Tibial artery (tissue), 4 donors: ENCODE measurements at regions not wholly inside any gene's neighbourhood (a gene's known extent, or its start where the extent isn't known, plus 50 kb on each side); places are given as distances from the start of the nearest gene placed in this dataset.

ENCODE experiments used
- DNase-seq, 2 donors: peaks; one replicate each; pipeline ENCODE4 v3.0.0-alpha.2; 2019
- H3K27ac ChIP-seq, 2 donors: fragments of 200-600 bp; sonication (generic) in 1 of 2; 1 replicate in 1 of 2; 2 replicates in 1 of 2; pipeline ENCODE4 v1.5.1; 2018 to 2019; ENCODE audit warnings: mild to moderate bottlenecking in 1 of 2
- H3K27me3 ChIP-seq, 2 donors: fragments of 200-600 bp; sonication (generic) in 1 of 2; one replicate each; pipeline versions ENCODE4 v1.5.1 to v1.6.0; 2016 to 2019
- H3K36me3 ChIP-seq, 3 donors: fragments of 200-600 bp; sonication (generic) in 2 of 3; one replicate each; pipeline ENCODE4 v1.5.1; 2016 to 2019; ENCODE audit warnings: mild to moderate bottlenecking in 2 of 3
- H3K4me1 ChIP-seq, 4 donors: fragments of 200-600 bp; sonication (generic) in 2 of 4; 1 replicate in 3 of 4; 2 replicates in 1 of 4; pipeline ENCODE4 v1.5.1; 2016 to 2019
- H3K4me3 ChIP-seq, 2 donors: fragments of 200-600 bp; sonication (generic) in 1 of 2; 1 replicate in 1 of 2; 2 replicates in 1 of 2; pipeline ENCODE4 v1.5.1; 2018 to 2019; ENCODE audit warnings: mild to moderate bottlenecking in 2 of 2
- H3K9me3 ChIP-seq, 3 donors: fragments of 200-600 bp; sonication (generic) in 1 of 3; one replicate each; pipeline ENCODE4 v1.5.1; 2016 to 2019
- CTCF ChIP-seq, 2 experiments: fragments of 200-600 bp in 1 of 2; fragments of 450-650 bp in 1 of 2; IDR thresholded peaks; one replicate each; pipeline ENCODE4 v1.5.1; 2017 to 2019; ENCODE audit warnings: antibody characterized with exemption in 2 of 2, mild to moderate bottlenecking in 1 of 2, moderate library complexity in 1 of 2
- intact Hi-C: fragments of 100-400 bp; cut with DNase I; formaldehyde crosslinking; loops from one replicate; pipeline ENCODE4 v1.15.0; 2023; ENCODE audit warnings: low total_unique reads

- intact Hi-C loops, result no loop called here
- Histone ChIP-seq H3K36me3 (no peaks in the 10 kb centered on the region), H3K9me3 (peaks cover 0 to 6% (median 0%) of the 10 kb centered on the region in 3 donors), H3K27me3 (peaks cover 0 to 8% of the 10 kb centered on the region in 2 donors), H3K27ac (no peak overlapping the region), H3K4me1 (no peaks in the 10 kb centered on the region), H3K4me3 (no peak overlapping the region)
- DNase-seq, result no peak
- no peak for TF ChIP-seq CTCF (IDR thresholded peaks at IDR 0.05)
Observed at GRCh38 chr11:120037111-120037510, 100.8 kb downstream of the TRIM29 start.

- DNase-seq, result no peak
- peaks cover 0 to 7% of the 10 kb centered on the region in 2 donors for H3K27me3 ChIP-seq
- H3K4me1 ChIP-seq, result no peaks in the 10 kb centered on the region
- intact Hi-C loops, result no loop called here
- H3K4me3 ChIP-seq, result no peak overlapping the region
- no peaks in the 10 kb centered on the region for H3K36me3 ChIP-seq
- no peak for TF ChIP-seq CTCF (IDR thresholded peaks at IDR 0.05)
- no peak overlapping the region for H3K27ac ChIP-seq
- H3K9me3 ChIP-seq, result peaks cover 0 to 6% (median 0%) of the 10 kb centered on the region in 3 donors
Observed at GRCh38 chr11:120035756-120036155, 102.2 kb downstream of the TRIM29 start.

GRCh38 chr11:120034881-120035630, 102.9 kb downstream of the TRIM29 start:
- Histone ChIP-seq H3K4me3 (no peak overlapping the region), H3K9me3 (peaks cover 0 to 6% (median 0%) of the 10 kb centered on the region in 3 donors), H3K36me3 (no peaks in the 10 kb centered on the region), H3K27me3 (peaks cover 0 to 2% of the 10 kb centered on the region in 2 donors), H3K27ac (no peak overlapping the region), H3K4me1 (no peaks in the 10 kb centered on the region)
- intact Hi-C loops, result no loop called here
- TF ChIP-seq CTCF (IDR thresholded peaks at IDR 0.05), result no peak
- no peak for DNase-seq

- intact Hi-C loops, result no loop called here
- no peak overlapping the region for H3K27ac ChIP-seq
- no peaks in the 10 kb centered on the region for H3K27me3 ChIP-seq
- no peak for TF ChIP-seq CTCF (IDR thresholded peaks at IDR 0.05)
- H3K36me3 ChIP-seq, result no peaks in the 10 kb centered on the region
- no peak for DNase-seq
- no peak overlapping the region for H3K4me3 ChIP-seq
- no peaks in the 10 kb centered on the region for H3K4me1 ChIP-seq
- peaks cover 0 to 6% (median 0%) of the 10 kb centered on the region in 3 donors for H3K9me3 ChIP-seq
Observed at GRCh38 chr11:120034176-120034875, 103.6 kb downstream of the TRIM29 start.

- H3K4me1 ChIP-seq, result no peaks in the 10 kb centered on the region
- TF ChIP-seq CTCF (IDR thresholded peaks at IDR 0.05), result no peak
- peak in 1 of 2 donors; percentile 33 for DNase-seq
- H3K36me3 ChIP-seq, result no peaks in the 10 kb centered on the region
- intact Hi-C loops, result no loop called here
- peaks cover 0 to 6% (median 0%) of the 10 kb centered on the region in 3 donors for H3K9me3 ChIP-seq
- H3K4me3 ChIP-seq, result no peak overlapping the region
- no peak overlapping the region for H3K27ac ChIP-seq
- peaks cover 0 to 8% of the 10 kb centered on the region in 2 donors for H3K27me3 ChIP-seq
Observed at GRCh38 chr11:120032766-120033390, 105.0 kb downstream of the TRIM29 start.
